Keratinocyte (primary cell): ENCODE measurements at regions not wholly inside any gene's neighbourhood (a gene's known extent, or its start where the extent isn't known, plus 50 kb on each side); places are given as distances from the start of the nearest gene placed in this dataset.

Experiments used
- DNase-seq: peaks from one replicate; pipeline ENCODE4 v3.0.0-alpha.2; 2011; ENCODE audit warnings: low read depth, missing footprints, low spot score
- FAIRE-seq: peaks from 2 replicates; lab custom pipeline; 2011; peaks lifted over from hg19 to GRCh38; lab: Jason Lieb, UNC
- H2AFZ ChIP-seq: 2 replicates; pipeline ENCODE4 v1.6.0; 2012; ENCODE audit warnings: low read length, control low read depth, inconsistent platforms; ENCODE audit not compliant: control insufficient read depth
- H3K27ac ChIP-seq: 2 replicates; pipeline ENCODE4 v1.5.1; 2011; ENCODE audit warnings: low read length; ENCODE audit not compliant: control insufficient read depth, insufficient read depth
- H3K27me3 ChIP-seq: 3 replicates; pipeline ENCODE4 v1.6.0; 2011; ENCODE audit warnings: low read length; ENCODE audit not compliant: control insufficient read depth, insufficient read depth; ENCODE audit errors: extremely low read depth
- H3K36me3 ChIP-seq, 2 experiments: 2 replicates in 1 of 2; 3 replicates in 1 of 2; pipeline ENCODE4 v1.5.1; 2011; ENCODE audit warnings: low read length in 2 of 2, mild to moderate bottlenecking in 1 of 2; ENCODE audit not compliant: control insufficient read depth in 2 of 2, insufficient read depth in 2 of 2; ENCODE audit errors: extremely low read depth in 1 of 2
- H3K4me1 ChIP-seq: 3 replicates; pipeline ENCODE4 v1.5.1; 2011; ENCODE audit warnings: low read length; ENCODE audit not compliant: control insufficient read depth, insufficient read depth; ENCODE audit errors: extremely low read depth
- H3K4me2 ChIP-seq: 3 replicates; pipeline ENCODE4 v1.6.0; 2011; ENCODE audit warnings: low read depth, low read length; ENCODE audit not compliant: control insufficient read depth, insufficient read depth; ENCODE audit errors: extremely low read depth
- H3K4me3 ChIP-seq, 3 experiments: fragments of 200-600 bp in 1 of 3; sonication (generic) in 1 of 3; 2 replicates in 2 of 3; 3 replicates in 1 of 3; pipeline ENCODE4 v1.5.1; 2011 to 2016; ENCODE audit warnings: low read length in 3 of 3, mild to moderate bottlenecking in 3 of 3, control low read depth in 2 of 3, inconsistent platforms in 1 of 3, low read depth in 1 of 3, mixed read lengths in 1 of 3, mixed run types in 1 of 3, moderate library complexity in 1 of 3; ENCODE audit not compliant: control insufficient read depth in 2 of 3, insufficient read depth in 2 of 3; ENCODE audit errors: extremely low read depth in 1 of 3
- H3K79me2 ChIP-seq: 2 replicates; pipeline ENCODE4 v1.6.0; 2012; ENCODE audit warnings: low read length; ENCODE audit not compliant: control insufficient read depth, insufficient read depth
- H3K9ac ChIP-seq: 3 replicates; pipeline ENCODE4 v1.6.0; 2011; ENCODE audit warnings: low read length; ENCODE audit not compliant: control insufficient read depth, insufficient read depth; ENCODE audit errors: extremely low read depth
- H3K9me1 ChIP-seq: 3 replicates; pipeline ENCODE4 v1.6.0; 2011; ENCODE audit warnings: low read length; ENCODE audit not compliant: control insufficient read depth, insufficient read depth; ENCODE audit errors: extremely low read depth
- H3K9me3 ChIP-seq: 2 replicates; pipeline ENCODE4 v1.5.1; 2012; ENCODE audit warnings: low read depth, low read length; ENCODE audit not compliant: control insufficient read depth
- H4K20me1 ChIP-seq: 3 replicates; pipeline ENCODE4 v1.6.0; 2011; ENCODE audit warnings: low read length; ENCODE audit not compliant: control insufficient read depth, insufficient read depth; ENCODE audit errors: extremely low read depth
- CTCF ChIP-seq, 3 experiments: IDR thresholded peaks in 1 of 3; conservative IDR thresholded peaks in 1 of 3; optimal IDR thresholded peaks in 1 of 3; 2 replicates in 2 of 3; 3 replicates in 1 of 3; pipeline versions ENCODE3 to v1.5.1; 2011; ENCODE audit warnings: low read length in 3 of 3, mild to moderate bottlenecking in 3 of 3, moderate library complexity in 2 of 3, control low read depth in 1 of 3, inconsistent platforms in 1 of 3; ENCODE audit not compliant: insufficient read depth in 2 of 3; ENCODE audit errors: extremely low read depth in 1 of 3
- EZH2 ChIP-seq: IDR thresholded peaks from one replicate; pipeline ENCODE4 v1.6.1; 2012; ENCODE audit warnings: inconsistent platforms, mild to moderate bottlenecking, low read length, moderate library complexity
- dilution Hi-C: fragments of 300-500 bp; cut with MboI; formaldehyde crosslinking; loops from one replicate; pipeline ENCODE4 v1.7.0; 2020; ENCODE audit warnings: low sequenced_read_pairs; ENCODE audit not compliant: extremely low pct_ligation_motif_present

- no peak for FAIRE-seq
Observed at GRCh38 chr7:115417662-115418061, 495.8 kb downstream of the MDFIC start.

GRCh38 chr7:115410972-115411686 lies 489.2 kb downstream of the MDFIC start:
- no peak overlapping the region for H3K4me3 ChIP-seq
- H3K27ac ChIP-seq: no peak overlapping the region
- DNase-seq: no peak
- H3K27me3 ChIP-seq: no peaks in the 10 kb centered on the region
- H2AFZ ChIP-seq: no peak overlapping the region
- no peaks in the 10 kb centered on the region for H3K9me1 ChIP-seq
- no peak overlapping the region for H3K9ac ChIP-seq
- no peaks in the 10 kb centered on the region for H4K20me1 ChIP-seq
- H3K4me2 ChIP-seq: no peak overlapping the region
- H3K79me2 ChIP-seq: no peaks in the 10 kb centered on the region
- no peak for TF ChIP-seq EZH2
- TF ChIP-seq CTCF (optimal IDR thresholded peaks at IDR 0.05 in 1 of 3, IDR thresholded peaks at IDR 0.05 in 1 of 3, conservative IDR thresholded peaks at IDR 0.05 in 1 of 3; ENCODE audit: extremely low read depth in 1 of 3, insufficient read depth in 2 of 3, low read length in 3 of 3): no peak
- H3K4me1 ChIP-seq: no peaks in the 10 kb centered on the region
- dilution Hi-C loops: no loop called here
- no peak for FAIRE-seq
- no peaks in the 10 kb centered on the region for H3K9me3 ChIP-seq
- no peaks in the 10 kb centered on the region for H3K36me3 ChIP-seq

More at GRCh38 chr7:115417662-115418061, 495.8 kb downstream of the MDFIC start:
- Histone ChIP-seq H3K27me3 (no peaks in the 10 kb centered on the region), H3K4me2 (no peak overlapping the region), H3K9me1 (no peaks in the 10 kb centered on the region), H3K9me3 (no peaks in the 10 kb centered on the region), H4K20me1 (no peaks in the 10 kb centered on the region), H3K9ac (no peak overlapping the region), H3K27ac (no peak overlapping the region), H2AFZ (no peak overlapping the region), H3K36me3 (no peaks in the 10 kb centered on the region), H3K4me3 (no peak overlapping the region), H3K4me1 (no peaks in the 10 kb centered on the region), H3K79me2 (no peaks in the 10 kb centered on the region)
- no peak for DNase-seq
- TF ChIP-seq CTCF (optimal IDR thresholded peaks at IDR 0.05 in 1 of 3, IDR thresholded peaks at IDR 0.05 in 1 of 3, conservative IDR thresholded peaks at IDR 0.05 in 1 of 3; ENCODE audit: extremely low read depth in 1 of 3, insufficient read depth in 2 of 3, low read length in 3 of 3): no peak
- TF ChIP-seq EZH2: no peak
- dilution Hi-C loops: no loop called here
